ENCODE measurements at regions not wholly inside any gene's neighbourhood (a gene's known extent, or its start where the extent isn't known, plus 50 kb on each side); places are given as distances from the start of the nearest gene placed in this dataset. TPM values are rescaled to one million over a fixed set of nuclear protein-coding genes. Genes with fewer than 3 reads are reported as not detected.

- DNase-seq, result no peak
Measured at GRCh38 chr1:67616394-67616985, 68.5 kb upstream of the GADD45A start.

DNA sequence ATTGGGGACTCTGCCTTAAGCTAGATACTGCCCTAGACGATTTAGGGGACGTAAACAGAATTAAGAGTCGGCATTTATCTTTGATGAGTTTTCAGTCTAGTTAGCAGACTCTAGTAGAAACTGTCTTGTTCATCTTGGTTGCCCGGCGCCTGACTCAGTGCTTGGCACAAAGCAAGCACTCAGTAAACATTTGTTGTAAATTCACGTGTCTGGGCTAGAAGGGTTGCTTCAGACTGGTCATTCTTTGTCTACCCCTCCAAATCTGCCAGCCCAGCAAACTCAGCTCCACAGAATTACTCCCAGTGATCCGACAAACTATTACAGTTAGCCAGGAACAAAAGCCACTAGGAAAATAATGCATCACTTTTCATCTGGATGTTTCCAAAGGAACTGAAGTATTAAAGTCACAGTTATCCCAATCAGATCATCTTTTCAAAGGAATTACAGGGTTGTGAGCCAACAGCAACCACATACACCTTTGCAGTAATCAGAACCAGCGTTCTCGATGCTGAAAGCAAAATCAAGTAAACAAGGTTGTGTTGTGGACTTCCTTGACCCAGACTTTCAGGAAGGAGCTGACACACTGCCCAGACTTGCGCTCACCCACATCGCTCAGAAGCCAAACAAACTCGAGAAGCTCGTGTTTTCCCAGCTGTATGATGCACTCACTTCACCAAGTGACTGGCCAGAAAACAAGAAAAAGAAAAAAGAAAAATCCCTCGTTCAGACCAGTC, 66.5 kb upstream of the GADD45A start:
- peak; percentile 20 for DNase-seq

GRCh38 chr1:67619080-67619479, 65.9 kb upstream of the GADD45A start:
- DNase-seq, result no peak

- no peak for DNase-seq
Measured at GRCh38 chr1:67623906-67624305, 61.1 kb upstream of the GADD45A start.

- no peak for DNase-seq
Measured at GRCh38 chr1:67624680-67625079, 60.3 kb upstream of the GADD45A start.

DNA sequence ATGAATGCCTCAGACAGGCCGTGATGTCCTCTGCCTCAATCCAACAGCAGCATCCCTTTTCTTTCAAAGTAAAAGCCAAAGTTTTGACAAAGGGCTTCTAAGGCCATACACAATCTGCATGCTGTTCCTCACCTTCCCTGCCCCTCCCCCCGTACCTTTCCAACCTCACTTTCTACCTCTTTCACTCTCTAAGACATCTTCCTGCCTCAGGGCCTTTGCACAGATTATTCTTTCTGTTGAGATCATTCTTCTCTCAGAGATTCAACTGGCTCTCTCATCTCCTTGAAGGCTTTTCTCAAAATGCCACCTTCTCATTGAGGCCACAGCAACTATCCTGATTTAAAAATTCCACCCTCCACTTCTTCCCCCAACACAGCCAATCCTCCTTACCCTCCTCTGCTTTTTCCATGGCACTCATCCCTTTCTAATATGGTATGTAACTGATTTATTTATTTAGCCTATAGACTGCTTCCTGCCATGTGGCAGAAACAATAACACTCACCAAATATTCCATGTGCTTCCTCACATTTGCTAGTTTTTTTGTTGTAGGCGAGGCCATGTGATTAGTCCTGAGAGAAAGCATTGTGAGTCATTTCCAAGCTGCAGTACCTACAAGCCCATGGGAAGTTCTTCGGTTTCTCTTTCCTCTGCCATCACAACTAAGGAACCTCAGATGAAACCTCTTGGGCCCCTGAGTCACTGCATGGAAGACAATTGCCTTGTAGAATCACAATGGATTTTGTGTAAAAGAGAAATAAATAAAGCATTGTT, 58.7 kb upstream of the GADD45A start:
- no peak for DNase-seq

DNA sequence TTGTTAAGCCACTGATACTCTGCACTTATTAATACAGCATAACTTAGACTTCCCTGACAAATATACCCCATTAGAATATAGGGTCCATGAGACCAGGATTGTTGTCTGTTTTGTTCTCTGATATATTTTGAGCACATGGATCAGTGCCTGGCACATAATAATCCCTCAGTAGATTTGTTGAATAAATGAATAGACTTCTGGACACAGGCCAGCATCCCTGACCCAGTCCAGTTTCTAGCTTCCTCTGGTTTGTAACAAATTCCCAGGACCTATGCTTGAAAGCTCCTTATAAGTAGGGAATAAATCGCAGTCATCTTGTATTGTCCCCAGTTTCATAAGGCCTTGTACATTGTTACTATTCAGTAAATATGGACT, 58.2 kb upstream of the GADD45A start:
- no peak for DNase-seq

DNA sequence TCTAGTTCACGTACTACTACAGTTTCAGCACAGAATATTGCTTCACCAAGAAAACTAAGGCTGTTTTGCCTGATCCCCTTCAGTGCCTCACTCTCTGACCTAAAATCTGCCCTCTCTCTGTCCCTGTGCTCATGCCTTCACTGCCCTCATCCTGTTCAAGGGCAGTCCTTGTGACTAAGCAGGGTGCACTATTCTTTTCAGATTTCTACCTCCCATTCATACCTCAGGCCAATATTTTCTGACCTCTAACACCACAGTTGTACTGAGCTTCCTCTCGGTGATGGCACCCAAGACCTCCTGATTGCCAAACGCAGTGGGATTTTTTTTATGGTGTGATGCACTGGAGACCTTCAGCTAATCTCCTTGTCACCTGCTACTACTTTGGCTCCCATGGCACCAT, 57.7 kb upstream of the GADD45A start:
- DNase-seq, result no peak

DNA sequence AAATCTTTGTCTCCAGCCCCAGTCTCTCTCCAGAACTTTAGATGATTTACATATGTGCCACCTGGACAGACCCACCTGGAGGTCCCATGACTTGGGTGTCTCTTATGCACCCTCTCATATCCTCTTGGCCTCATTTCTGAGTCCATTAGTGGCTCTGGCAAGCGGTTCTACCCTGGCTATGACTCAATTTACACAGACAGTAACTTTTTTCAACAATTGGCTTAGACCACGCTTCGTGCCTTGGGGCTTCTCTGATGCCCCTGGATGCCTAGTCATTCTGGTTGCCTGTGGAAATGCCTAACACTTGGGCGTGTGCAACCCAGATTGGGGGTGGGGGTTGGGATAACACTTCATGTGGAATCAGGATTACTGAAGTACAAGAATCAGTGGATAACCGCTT, 57.1 kb upstream of the GADD45A start:
- DNase-seq, result no peak

- DNase-seq, result no peak
Measured at GRCh38 chr1:67629370-67630075, 55.5 kb upstream of the GADD45A start.

- DNase-seq, result no peak
Measured at GRCh38 chr1:67630438-67631045, 54.5 kb upstream of the GADD45A start.

- DNase-seq, result no peak
Measured at GRCh38 chr1:67632356-67632755, 52.6 kb upstream of the GADD45A start.

DNA sequence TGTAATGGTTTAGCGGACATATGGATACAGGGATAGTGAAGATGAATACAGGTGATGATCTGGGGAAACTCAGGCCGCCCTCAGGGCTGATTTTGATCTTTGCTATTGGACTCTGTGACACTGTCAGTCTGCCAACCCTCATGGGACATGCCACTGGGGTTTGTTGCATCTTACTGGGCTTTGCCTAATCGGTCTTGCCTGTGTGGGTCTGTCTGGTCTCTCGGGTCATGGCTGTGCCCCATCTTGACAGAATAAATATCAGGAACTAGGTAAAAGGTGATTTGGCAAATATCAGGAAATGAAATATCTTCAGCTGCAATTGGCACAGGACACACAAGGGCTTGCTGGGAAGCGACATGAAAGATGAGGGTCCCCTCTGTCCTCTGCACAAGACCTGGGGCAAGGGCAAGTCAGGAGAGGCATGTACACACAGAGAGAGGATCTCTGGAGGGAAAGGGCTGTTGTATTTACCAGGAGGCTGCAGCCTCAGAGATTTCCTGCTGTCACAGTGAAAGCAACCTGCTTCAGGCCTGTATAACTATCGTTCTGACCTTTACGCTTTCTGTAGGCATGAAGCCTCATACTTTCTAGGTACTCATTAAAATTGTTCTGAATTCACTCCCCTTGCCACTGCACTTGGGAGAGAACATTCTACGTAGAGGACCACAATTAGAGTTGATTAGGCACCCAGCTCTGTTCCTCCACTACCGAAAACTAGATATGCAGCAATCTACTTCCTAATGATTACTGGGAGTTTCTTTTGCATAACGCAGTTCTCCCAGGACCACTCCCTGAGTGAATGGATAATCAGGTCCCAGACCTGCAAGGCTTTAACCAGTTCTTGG, 52.0 kb upstream of the GADD45A start:
- DNase-seq, result no peak

- no peak for DNase-seq
Measured at GRCh38 chr1:67634396-67634935, 50.5 kb upstream of the GADD45A start.

DNA sequence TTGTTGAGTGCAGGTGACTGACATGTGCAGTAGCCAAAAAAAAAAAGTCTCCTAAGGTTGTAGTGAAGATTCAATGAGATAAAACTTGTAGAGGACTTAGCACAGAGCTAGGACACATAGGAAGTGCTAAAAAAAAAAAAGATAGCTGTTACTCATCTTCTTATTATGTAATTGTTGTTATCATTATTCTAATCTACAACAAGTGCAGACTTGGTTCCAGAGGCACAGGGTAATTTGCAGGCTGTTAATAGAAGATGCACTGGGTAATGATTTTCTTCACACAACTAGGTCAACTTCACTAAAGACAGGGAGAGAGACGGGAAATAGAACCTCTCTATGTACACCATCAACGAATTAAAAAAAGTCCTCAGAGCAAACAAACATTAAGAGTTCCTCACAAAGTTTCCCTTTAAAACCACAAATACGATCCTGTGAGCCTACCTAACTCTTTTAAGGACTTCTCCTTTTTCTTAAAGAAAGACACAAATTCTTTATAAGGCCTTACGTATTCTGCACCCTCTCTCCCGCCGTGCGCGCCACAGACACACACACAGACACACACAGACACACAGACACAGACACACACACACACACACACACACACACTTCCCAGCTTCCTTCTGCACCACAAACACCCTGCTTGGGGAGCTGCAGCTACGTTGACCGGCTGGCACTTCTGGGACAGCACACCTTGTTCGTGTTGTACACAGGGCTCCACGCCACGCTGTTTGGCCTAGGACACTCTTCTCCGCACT, 49.8 kb upstream of the GADD45A start:
- no peak for DNase-seq

Small RNA genes in the stretch of these regions (small RNA-seq; reads per million reads assigned to genes)
- gene RNU6-1031P, result not detected
